Epithelial cell of proximal tubule (primary cell): ENCODE measurements at regions not wholly inside any gene's neighbourhood (a gene's known extent, or its start where the extent isn't known, plus 50 kb on each side); places are given as distances from the start of the nearest gene placed in this dataset.

Experiments used
- DNase-seq: peaks from one replicate; pipeline ENCODE4 v3.0.0-alpha.2; 2011; ENCODE audit warnings: low read depth
- H3K4me3 ChIP-seq: 2 replicates; pipeline ENCODE4 v1.5.1; 2011; ENCODE audit warnings: low read depth, mild to moderate bottlenecking, low read length
- TF ChIP-seq, protein P1 (sequence below): conservative IDR thresholded peaks from 2 replicates; pipeline ENCODE4 v1.5.1; 2012; ENCODE audit warnings: low read depth, mild to moderate bottlenecking, low read length

DNA sequence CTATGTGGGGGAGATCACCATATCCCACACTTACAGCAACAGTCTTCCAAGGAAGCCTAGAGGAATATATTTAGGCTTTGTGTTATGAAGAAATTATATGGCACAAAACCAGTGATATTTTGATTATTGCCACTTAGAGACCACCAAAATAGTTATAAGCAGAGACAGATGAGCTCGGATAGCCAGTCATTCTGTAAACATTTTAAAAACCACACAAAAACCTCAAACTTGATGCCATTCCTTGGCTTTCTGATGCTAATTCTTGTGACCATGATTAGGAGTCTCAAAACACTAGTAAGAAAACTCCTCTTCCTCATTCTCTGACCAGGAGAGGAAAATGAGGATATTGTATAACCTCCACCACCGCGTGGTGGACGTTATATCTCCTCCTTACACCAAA, 496.4 kb downstream of the FOXO1 start:
- no peak overlapping the region for H3K4me3 ChIP-seq
- DNase-seq: no peak
- TF ChIP-seq, protein P1, sequence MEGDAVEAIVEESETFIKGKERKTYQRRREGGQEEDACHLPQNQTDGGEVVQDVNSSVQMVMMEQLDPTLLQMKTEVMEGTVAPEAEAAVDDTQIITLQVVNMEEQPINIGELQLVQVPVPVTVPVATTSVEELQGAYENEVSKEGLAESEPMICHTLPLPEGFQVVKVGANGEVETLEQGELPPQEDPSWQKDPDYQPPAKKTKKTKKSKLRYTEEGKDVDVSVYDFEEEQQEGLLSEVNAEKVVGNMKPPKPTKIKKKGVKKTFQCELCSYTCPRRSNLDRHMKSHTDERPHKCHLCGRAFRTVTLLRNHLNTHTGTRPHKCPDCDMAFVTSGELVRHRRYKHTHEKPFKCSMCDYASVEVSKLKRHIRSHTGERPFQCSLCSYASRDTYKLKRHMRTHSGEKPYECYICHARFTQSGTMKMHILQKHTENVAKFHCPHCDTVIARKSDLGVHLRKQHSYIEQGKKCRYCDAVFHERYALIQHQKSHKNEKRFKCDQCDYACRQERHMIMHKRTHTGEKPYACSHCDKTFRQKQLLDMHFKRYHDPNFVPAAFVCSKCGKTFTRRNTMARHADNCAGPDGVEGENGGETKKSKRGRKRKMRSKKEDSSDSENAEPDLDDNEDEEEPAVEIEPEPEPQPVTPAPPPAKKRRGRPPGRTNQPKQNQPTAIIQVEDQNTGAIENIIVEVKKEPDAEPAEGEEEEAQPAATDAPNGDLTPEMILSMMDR: no peak

DNA sequence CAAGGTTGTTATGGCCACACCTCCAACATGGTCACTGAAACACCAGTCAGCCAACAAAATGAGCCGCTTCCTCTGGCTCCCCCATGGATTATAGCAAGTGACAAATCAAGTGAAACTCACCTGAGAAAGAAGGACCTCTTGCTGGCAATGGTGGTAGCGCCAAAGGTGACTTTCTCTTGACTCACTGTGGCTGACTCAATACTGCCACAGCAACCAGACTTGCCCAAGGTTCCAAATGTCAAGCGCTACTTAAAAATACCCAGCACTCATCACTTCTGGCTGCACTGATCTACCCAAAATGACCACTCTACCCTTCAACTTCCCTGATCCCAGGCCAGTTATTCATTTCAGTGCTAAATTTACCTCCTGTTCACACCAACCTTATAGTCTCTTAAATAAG, 495.5 kb downstream of the FOXO1 start:
- DNase-seq: no peak
- H3K4me3 ChIP-seq: no peak overlapping the region
- TF ChIP-seq, protein P1: no peak

DNA sequence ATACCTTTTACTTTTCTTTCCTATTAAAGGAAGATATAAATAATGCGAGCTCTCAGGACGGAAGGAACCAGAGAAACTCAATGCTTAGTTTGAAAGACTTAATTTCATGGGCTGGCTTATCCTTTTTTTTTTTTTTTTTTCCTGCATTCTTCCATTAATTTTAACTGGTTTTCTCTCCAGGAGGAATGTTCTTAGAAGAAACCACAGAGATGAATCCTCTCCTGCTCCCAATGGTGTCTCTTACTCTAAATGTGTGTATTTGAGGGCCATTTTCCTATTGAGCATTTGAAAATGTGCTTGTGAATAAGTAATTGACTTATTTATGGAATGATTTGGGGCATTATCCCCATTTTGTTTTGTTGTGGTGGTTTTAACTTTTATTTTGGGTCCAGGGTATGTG, 494.9 kb downstream of the FOXO1 start:
- no peak for DNase-seq
- TF ChIP-seq, protein P1: no peak
- H3K4me3 ChIP-seq: no peak overlapping the region

DNA sequence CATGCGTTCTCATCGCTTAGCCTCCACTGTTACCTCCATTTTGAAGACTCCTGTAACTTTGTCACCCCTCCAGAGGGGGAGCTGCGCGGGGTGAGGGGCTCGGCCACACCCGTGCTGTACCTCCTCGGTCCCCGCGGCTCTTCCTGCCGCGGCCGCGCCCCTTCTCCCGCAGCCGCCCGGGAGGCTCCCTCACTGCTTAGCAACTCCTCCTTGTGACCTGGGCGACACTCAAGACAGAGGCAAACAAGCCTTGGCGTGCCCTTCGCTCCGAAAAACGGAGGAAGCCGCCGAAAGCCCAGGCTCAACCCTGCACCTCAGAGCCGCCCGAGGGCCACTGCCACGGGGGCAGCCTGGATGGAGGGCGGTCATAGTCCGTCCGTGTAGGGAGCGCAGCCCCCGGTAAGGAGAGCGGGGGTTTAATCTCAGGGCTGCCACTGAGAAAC, 494.3 kb downstream of the FOXO1 start:
- TF ChIP-seq, protein P1: no peak
- DNase-seq: no peak

DNA sequence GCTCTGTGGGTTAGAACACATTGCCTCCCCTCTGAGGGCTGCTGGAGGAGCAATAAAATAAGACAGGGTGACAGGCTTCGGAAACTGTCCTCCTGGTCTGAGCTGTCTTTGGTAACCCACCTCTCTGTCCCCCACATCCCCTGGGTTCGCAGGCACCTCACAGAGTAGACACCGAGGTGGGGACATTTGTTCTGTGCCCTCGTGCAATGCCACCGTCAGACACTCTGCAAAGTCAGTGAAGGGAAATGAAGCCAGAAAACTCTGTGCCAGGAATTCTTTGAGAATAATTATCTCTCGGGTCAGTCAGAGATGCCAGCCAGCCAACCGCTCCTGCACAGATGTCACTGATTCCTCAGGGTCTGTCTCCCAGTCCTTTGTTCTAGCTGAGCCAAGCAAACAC, 493.6 kb downstream of the FOXO1 start:
- TF ChIP-seq, protein P1: no peak
- no peak for DNase-seq
- no peak overlapping the region for H3K4me3 ChIP-seq

More for the DNA sequence above, 494.3 kb downstream of the FOXO1 start:
- H3K4me3 ChIP-seq: no peak overlapping the region

DNA sequence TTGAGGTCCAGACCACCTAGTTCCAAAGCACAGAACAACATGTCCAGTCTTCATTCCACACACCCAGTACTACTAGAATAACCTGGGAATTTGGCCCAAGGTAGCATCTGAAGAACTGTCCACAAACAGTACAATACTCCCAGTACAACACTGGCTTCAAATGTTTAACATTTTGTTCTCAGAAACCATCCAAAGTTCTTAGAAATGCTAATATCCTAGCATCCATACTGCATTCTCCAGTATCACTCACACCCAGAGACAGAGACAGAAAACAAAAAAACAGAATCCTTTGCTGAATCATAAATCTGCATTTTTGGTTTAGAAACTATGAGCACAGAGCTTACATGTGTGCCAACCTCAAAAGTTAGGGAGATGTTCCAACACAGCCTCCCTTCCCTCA, 490.8 kb downstream of the FOXO1 start:
- H3K4me3 ChIP-seq: no peak overlapping the region
- TF ChIP-seq, protein P1: no peak
- DNase-seq: no peak

DNA sequence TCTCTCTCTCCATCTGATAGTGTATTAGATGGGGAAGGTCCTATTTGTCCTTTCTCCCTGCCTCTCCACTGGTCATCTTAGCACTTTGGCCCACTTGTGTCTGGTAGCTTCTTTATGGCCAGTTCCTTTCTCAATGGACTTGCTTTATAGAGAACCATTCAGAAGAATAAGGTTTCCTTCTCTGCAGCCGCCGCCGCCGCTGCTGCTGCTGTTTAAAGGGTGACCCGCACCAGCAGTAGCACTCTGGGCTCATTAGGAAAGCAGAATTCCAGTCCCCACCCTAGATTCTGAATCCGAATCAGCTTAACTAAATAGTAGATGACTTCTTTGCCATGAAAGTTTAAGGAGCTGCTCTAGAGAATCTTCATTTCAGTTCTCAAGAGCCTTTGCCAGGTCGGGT, 490.2 kb downstream of the FOXO1 start:
- no peak for DNase-seq
- H3K4me3 ChIP-seq: no peak overlapping the region
- TF ChIP-seq, protein P1: no peak
